Stimulated activated memory B cell treated with anti-CD40 and anti-IgM and Interleukin-4, amounts not matched to agents 10 μg/mL and 1 μg/mL and 100 μg/mL, for 72 hours (primary cell): ENCODE measurements at regions not wholly inside any gene's neighbourhood (a gene's known extent, or its start where the extent isn't known, plus 50 kb on each side); places are given as distances from the start of the nearest gene placed in this dataset.
"Not testable (repeated sequence)": the region's sequence is repeated elsewhere in the genome, so short reads cannot be mapped to it uniquely, and the experiment has no call there.

Experiments used
- ATAC-seq: fragments of 150-1000 bp; cut with Tn5 transposase; 2 replicates; pipeline ENCODE4 v1.10.0; 2021
- H3K27ac Mint-ChIP-seq: one replicate; pipeline ENCODE4 v1.8.0; 2022; ENCODE audit warnings: mild to moderate bottlenecking, mixed read lengths
- H3K27me3 Mint-ChIP-seq: one replicate; pipeline ENCODE4 v1.8.0; 2022; ENCODE audit warnings: mixed read lengths
- H3K36me3 Mint-ChIP-seq: one replicate; pipeline ENCODE4 v1.8.0; 2022; ENCODE audit warnings: mixed read lengths
- H3K4me1 Mint-ChIP-seq: one replicate; pipeline ENCODE4 v1.8.0; 2022; ENCODE audit warnings: mixed read lengths
- H3K4me3 Mint-ChIP-seq: one replicate; pipeline ENCODE4 v1.8.0; 2022; ENCODE audit warnings: mild to moderate bottlenecking, moderate library complexity, mixed read lengths
- H3K9me3 Mint-ChIP-seq: one replicate; pipeline ENCODE4 v1.8.0; 2022; ENCODE audit warnings: mixed read lengths

DNA sequence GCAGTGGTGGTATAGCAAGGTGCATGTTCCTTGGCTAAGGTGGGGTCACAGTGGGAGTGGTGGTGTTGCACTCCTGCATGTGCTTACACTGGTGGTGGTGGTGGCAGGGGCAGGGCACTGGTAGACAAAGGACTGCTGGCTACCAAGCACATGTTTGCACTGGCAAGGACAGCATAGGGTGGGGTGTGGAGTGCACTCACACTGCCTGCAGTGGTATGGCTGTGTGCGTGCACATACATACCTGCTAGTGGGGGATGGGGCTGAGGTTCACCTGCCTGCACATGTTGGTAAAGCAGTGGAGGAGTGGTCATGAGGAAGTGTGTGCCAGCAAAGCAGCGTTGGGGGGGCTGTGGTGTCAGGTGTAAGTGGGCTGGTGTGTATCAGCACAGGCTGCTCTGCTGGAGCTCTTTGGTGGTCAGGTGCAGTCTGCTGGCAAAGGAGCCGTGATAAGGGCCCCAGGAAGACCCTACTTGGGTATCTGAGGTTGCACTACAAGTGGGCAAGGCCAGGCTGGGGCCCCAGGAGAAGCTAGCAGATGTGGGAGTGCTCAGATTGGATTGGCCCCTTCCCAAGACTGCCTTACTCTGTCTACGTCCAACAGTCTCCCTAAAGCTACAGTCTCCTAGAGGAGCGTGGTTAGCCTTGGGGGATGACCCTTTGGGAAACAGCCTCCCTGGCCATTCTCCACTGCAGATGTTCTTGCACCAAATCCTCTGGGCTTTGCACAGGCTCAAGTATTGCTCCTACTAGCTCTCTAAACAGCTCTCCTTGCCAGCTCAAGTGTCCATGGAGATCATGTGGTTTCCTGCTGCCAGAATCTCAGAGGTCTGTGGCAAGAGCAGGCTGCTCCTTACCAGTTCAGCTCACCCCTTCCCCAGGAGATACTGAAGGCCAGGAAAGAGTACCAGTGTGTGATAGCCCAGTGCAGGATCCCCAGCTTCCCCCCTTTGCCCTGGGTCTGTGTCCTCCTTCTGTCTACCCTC lies 486.3 kb upstream of the PABPC4L start:
- no peaks in the 10 kb centered on the region for H3K4me1 Mint-ChIP-seq
- peaks cover 3% of the 10 kb centered on the region for H3K9me3 Mint-ChIP-seq
- no peaks in the 10 kb centered on the region for H3K27me3 Mint-ChIP-seq
- no peaks in the 10 kb centered on the region for H3K36me3 Mint-ChIP-seq
- peak; percentile 34 for ATAC-seq
- H3K4me3 Mint-ChIP-seq = no peak overlapping the region
- H3K27ac Mint-ChIP-seq = no peak overlapping the region

DNA sequence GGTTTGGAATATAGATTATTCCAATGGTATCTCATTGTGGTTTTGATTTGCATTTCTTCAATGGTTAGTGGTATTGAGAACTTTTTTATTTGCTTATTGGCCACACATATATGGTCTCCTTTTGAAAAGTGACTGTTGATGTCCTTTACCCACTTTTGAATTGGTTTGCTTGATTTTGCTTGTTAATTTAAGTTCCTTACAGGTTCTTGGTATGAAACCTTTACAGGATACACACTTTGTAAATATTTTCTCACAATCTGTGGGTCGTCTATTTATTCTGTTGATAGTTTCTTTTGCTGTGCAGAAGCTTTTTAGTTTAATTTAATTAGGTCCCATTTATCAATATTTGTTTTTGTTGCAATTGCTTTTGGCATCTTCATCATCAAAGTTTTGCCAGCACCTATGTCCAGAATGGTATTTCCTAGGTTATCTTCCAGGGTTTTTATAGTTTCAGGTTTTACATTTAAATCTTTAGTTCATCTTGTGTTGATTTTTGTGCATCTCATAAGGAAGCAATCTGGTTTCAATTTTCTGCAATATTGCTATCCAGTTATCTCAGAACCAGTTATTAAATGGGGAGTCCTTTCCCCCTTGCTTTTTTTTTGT lies 475.7 kb upstream of the PABPC4L start:
- H3K4me3 Mint-ChIP-seq = no peak overlapping the region
- H3K9me3 Mint-ChIP-seq = peaks cover 18% of the 10 kb centered on the region
- no peak for ATAC-seq
- no peaks in the 10 kb centered on the region for H3K27me3 Mint-ChIP-seq
- no peak overlapping the region for H3K27ac Mint-ChIP-seq
- H3K36me3 Mint-ChIP-seq = no peaks in the 10 kb centered on the region
- no peaks in the 10 kb centered on the region for H3K4me1 Mint-ChIP-seq

DNA sequence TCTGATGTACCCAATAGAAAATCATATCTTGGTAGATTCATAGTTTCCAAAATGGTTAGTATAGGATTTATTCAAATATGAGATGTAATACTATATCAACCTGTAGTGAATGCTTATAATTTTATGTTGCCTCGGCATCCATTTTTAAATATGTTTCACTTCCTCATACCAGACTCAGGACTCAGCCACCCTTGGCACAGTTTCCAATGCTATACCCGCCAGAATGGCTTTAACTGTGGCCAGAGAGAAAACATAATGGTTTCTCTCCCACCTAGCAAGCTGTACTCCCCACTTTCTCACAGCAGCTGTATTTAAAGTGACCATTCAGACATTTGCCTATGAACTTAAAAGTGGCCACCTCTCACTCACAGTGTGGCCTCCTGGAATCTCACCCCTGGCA lies 466.6 kb upstream of the PABPC4L start:
- H3K4me3 Mint-ChIP-seq = no peak overlapping the region
- no peaks in the 10 kb centered on the region for H3K27me3 Mint-ChIP-seq
- peaks cover 3% of the 10 kb centered on the region for H3K9me3 Mint-ChIP-seq
- H3K27ac Mint-ChIP-seq = no peak overlapping the region
- H3K36me3 Mint-ChIP-seq = no peaks in the 10 kb centered on the region
- no peaks in the 10 kb centered on the region for H3K4me1 Mint-ChIP-seq
- no peak for ATAC-seq

DNA sequence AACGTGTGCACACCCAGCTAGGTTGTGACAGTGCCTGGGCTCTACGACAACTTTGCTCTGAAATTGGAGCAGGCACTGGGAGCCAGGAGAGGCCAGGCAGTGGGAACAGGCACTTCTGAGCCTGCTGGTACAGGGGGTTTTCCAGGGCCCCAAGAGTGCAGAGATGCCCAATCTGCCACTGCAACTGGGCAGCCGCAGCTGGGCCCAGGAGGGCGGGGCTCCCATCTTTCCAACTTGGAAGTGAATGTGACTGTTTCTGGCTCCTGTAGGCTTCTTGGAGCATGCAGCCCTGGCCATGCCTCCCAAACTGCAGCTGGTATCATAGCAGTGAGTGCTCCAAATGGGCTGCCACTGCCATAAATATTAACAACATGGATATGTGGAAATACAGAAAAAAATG lies 465.1 kb upstream of the PABPC4L start:
- no peaks in the 10 kb centered on the region for H3K27me3 Mint-ChIP-seq
- ATAC-seq = no peak
- peaks cover 3% of the 10 kb centered on the region for H3K9me3 Mint-ChIP-seq
- H3K4me3 Mint-ChIP-seq = no peak overlapping the region
- no peak overlapping the region for H3K27ac Mint-ChIP-seq
- H3K36me3 Mint-ChIP-seq = no peaks in the 10 kb centered on the region
- no peaks in the 10 kb centered on the region for H3K4me1 Mint-ChIP-seq

DNA sequence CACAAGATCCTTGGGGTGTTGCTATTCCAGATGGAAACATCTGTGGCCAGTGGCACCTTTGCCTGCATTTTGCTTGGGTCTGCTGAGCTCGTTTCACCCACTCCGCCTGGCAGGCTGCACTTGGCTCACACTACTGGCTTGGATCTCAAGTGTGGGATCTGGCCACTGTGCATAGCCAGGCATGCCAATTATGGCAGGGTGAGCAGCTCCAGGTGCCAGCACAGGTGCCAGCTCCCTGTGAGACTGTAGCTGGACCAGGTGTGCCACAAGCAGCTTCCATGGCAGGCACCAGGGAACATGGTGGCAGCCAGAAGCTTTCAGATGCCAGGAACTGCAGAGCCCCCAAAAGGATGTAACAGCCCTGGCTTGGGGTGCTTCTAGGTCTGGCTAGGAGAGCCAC lies 463.8 kb upstream of the PABPC4L start:
- H3K9me3 Mint-ChIP-seq = peaks cover 3% of the 10 kb centered on the region
- H3K27ac Mint-ChIP-seq = no peak overlapping the region
- H3K4me3 Mint-ChIP-seq = no peak overlapping the region
- H3K4me1 Mint-ChIP-seq = no peaks in the 10 kb centered on the region
- ATAC-seq = no peak
- no peaks in the 10 kb centered on the region for H3K27me3 Mint-ChIP-seq
- H3K36me3 Mint-ChIP-seq = no peaks in the 10 kb centered on the region

DNA sequence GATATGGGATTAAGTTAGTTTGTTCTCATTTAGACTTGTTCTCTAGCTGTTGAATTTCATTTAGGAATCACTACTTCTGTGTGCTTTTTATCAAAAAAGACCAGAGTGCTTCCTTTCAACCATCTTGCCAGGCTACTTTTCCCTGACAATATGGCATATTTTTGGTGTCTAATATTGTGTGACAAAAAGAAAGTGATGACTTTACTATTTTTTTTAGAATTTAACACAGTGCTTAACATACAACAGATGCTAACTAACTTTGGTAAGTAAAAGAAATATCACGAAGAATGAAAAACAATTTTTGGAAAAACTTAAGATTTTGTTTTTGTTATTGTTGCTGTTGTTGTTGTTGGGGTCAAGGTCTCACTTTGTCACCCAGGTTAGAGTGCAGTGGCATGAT lies 462.2 kb upstream of the PABPC4L start:
- Mint-ChIP-seq H3K27me3 (no peaks in the 10 kb centered on the region), H3K9me3 (no peaks in the 10 kb centered on the region), H3K36me3 (no peaks in the 10 kb centered on the region), H3K27ac (no peak overlapping the region), H3K4me1 (no peaks in the 10 kb centered on the region), H3K4me3 (no peak overlapping the region)
- ATAC-seq = no peak

DNA sequence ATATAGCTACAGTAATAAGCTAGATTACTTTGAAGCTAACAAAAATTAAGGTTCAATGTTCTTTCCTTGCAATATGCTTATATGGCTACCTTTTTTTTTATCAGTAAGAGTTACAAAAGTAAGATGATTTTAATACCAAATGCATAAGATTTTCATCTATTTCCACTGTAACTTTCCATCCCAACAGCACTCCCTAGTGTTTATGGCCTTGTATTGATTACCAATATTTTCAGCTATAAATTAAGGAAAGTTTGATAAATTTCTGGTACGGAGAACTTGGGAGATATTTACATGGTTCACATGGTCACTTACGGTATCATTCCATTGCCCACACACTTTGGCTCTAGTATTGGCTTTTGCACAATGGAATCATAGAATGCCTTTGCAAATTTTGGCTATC lies 448.9 kb upstream of the PABPC4L start:
- H3K4me1 Mint-ChIP-seq = no peaks in the 10 kb centered on the region
- no peak for ATAC-seq
- H3K27ac Mint-ChIP-seq = no peak overlapping the region
- peaks cover 2% of the 10 kb centered on the region for H3K9me3 Mint-ChIP-seq
- no peak overlapping the region for H3K4me3 Mint-ChIP-seq
- no peaks in the 10 kb centered on the region for H3K36me3 Mint-ChIP-seq
- H3K27me3 Mint-ChIP-seq = no peaks in the 10 kb centered on the region

DNA sequence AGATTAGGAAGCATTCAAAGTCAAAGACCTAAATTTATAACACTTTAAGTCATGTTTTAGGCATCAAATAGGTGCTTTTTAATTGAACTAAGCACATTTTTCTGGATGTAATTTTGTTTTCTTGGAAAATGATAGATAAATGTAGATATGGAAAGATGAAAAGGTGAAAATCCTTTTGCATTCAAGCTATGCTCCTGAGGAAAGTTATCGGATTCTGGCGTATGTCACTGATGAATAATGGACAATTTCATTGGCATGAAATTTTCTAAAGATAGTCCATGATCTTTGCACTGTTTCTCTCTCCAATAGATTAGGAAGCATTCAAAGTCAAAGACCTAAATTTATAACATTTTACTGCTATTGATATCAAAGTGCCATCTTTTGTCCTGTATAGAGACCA lies 444.2 kb upstream of the PABPC4L start:
- H3K27ac Mint-ChIP-seq = no peak overlapping the region
- no peaks in the 10 kb centered on the region for H3K4me1 Mint-ChIP-seq
- H3K36me3 Mint-ChIP-seq = no peaks in the 10 kb centered on the region
- ATAC-seq = no peak
- no peaks in the 10 kb centered on the region for H3K27me3 Mint-ChIP-seq
- H3K4me3 Mint-ChIP-seq = no peak overlapping the region
- H3K9me3 Mint-ChIP-seq = peaks cover 3% of the 10 kb centered on the region

DNA sequence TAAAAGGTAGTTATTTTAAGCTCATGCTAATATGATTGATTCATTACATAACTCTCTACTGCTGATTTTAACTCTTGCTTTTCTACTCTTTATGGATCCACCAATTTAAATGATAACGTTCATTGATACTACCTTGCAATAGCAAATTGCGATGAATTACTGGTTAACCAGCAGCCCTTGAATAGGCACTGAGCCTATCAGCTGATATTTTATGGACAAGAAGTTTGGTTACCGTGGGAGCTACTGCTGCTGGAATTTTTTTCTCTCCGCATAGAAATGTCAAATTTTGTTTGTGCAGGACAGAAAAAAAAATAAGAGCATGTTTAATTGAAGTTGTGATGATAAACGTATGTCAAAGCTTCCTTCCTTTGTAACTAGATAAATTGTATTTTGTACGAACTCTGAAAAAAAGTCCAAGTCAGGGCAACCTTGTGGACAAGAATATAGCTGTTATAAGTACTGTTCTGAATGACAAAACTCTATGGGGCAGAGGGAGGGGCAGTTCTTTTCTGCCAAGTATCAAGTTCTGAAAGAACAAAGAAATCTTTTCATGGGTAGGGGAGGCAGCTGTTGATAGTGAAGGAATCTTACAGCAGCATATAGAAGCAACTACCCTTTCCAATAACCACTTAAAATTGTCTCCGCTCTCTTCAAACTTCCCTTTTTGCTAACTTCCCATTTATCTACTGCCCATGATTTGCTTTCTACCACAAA lies 434.9 kb upstream of the PABPC4L start:
- Mint-ChIP-seq H3K9me3 (no peaks in the 10 kb centered on the region), H3K27ac (no peak overlapping the region), H3K4me3 (no peak overlapping the region), H3K27me3 (no peaks in the 10 kb centered on the region), H3K4me1 (no peaks in the 10 kb centered on the region), H3K36me3 (no peaks in the 10 kb centered on the region)
- ATAC-seq = no peak

DNA sequence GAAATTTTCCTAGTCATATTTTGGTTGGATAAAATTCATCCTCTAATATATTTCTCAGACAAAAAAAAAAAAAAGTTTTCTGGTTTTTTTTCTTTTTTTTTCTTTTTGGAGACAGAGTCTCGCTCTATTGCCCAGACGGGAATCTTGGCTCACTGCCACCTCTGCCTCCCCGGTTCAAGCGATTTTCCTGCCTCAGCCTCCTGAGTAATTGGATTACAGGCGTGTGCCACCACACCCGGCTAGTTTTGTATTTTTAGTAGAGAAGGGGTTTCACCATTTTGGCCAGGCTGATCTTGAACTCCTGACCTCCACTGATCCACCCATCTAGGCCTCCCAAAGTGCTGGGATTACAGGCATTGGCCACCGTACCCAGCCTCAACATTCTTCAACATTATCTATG lies 432.7 kb upstream of the PABPC4L start:
- Mint-ChIP-seq H3K36me3 (no peaks in the 10 kb centered on the region), H3K9me3 (no peaks in the 10 kb centered on the region), H3K4me1 (no peaks in the 10 kb centered on the region), H3K4me3 (no peak overlapping the region), H3K27ac (no peak overlapping the region), H3K27me3 (no peaks in the 10 kb centered on the region)
- ATAC-seq = no peak

DNA sequence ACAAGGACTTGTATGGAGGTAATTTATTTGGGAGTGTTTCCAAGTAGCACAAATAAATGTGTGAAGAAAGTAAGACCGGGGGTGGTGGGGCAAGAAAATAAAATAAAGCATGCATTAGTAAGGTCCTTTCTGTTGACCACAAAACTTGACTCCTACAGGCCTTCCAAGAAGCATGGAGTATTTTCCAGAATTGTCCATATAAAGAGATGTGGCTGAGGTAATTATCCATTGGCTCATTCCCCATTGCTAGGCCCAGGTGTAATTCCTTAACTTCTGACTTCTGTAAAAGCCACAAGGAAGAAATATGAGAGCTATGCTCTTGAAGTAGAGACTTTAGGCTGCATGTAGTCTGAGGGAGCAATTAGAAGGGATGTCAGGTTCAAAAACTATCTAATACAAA lies 430.5 kb upstream of the PABPC4L start:
- Mint-ChIP-seq H3K4me1 (no peaks in the 10 kb centered on the region), H3K4me3 (no peak overlapping the region), H3K27me3 (no peaks in the 10 kb centered on the region), H3K36me3 (no peaks in the 10 kb centered on the region), H3K9me3 (no peaks in the 10 kb centered on the region), H3K27ac (no peak overlapping the region)
- no peak for ATAC-seq

DNA sequence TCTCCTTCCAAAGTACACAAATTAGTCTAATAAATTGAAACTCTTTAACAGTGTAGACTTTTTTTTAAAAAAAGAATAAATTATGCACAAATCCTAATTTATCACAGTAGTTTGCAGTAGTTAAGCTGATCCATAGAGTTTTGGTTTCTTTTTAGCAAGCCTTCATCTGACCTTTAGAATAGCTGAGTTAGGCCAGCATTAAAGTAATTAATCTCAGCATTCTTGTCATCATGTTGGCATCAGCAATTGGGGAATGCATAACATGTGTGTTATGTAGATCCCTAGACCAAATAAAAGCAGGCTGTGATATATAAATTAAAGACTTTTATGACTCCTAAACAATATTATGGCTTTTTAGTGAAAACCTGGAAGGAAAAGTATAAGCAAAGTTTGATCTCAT lies 426.5 kb upstream of the PABPC4L start:
- Mint-ChIP-seq H3K27ac (no peak overlapping the region), H3K36me3 (no peaks in the 10 kb centered on the region), H3K27me3 (no peaks in the 10 kb centered on the region), H3K4me1 (no peaks in the 10 kb centered on the region), H3K9me3 (no peaks in the 10 kb centered on the region), H3K4me3 (no peak overlapping the region)
- ATAC-seq = no peak

DNA sequence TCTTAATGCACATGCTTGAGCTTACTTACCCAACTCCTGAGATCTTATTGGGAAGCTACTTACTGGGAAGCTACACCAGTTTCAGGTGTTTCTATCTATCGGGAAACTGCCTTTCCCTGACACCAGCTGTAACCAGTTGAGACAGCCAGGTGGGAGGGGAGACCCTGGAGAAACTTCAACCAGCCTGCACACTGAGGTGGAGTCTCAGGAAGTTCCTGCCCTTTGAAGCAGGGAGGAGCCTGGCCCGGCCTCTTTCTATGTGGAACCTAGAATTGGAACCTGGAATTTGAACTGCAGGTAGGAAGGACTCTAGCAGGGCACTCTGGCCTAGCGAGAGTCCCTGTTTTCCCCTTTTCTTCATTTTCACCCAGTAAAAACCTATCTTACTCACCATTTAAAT lies 425.8 kb upstream of the PABPC4L start:
- no peak overlapping the region for H3K27ac Mint-ChIP-seq
- no peaks in the 10 kb centered on the region for H3K36me3 Mint-ChIP-seq
- no peaks in the 10 kb centered on the region for H3K4me1 Mint-ChIP-seq
- H3K4me3 Mint-ChIP-seq = no peak overlapping the region
- H3K27me3 Mint-ChIP-seq = no peaks in the 10 kb centered on the region
- no peaks in the 10 kb centered on the region for H3K9me3 Mint-ChIP-seq
- ATAC-seq = no peak

DNA sequence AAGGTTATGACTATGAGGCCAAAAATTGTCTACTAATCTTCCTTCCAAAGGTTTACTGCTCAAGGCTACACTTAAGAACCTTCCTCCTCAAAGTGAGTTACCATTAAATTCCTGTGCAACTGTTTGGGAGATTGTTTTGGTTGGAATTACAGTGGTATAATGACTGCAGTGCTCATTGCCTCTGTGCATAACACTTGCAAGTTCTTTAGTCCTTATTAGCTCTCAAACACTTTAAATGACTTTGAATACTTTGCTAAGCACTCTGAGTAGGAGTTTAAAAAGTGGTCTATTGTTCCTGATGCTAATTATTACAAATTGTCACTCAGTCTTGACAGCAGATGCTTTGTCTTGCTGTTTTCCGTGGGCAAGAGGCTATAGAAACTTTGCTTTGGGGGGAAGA lies 422.8 kb upstream of the PABPC4L start:
- Mint-ChIP-seq H3K4me3 (no peak overlapping the region), H3K4me1 (no peaks in the 10 kb centered on the region), H3K36me3 (no peaks in the 10 kb centered on the region), H3K9me3 (no peaks in the 10 kb centered on the region), H3K27me3 (no peaks in the 10 kb centered on the region), H3K27ac (no peak overlapping the region)
- no peak for ATAC-seq

DNA sequence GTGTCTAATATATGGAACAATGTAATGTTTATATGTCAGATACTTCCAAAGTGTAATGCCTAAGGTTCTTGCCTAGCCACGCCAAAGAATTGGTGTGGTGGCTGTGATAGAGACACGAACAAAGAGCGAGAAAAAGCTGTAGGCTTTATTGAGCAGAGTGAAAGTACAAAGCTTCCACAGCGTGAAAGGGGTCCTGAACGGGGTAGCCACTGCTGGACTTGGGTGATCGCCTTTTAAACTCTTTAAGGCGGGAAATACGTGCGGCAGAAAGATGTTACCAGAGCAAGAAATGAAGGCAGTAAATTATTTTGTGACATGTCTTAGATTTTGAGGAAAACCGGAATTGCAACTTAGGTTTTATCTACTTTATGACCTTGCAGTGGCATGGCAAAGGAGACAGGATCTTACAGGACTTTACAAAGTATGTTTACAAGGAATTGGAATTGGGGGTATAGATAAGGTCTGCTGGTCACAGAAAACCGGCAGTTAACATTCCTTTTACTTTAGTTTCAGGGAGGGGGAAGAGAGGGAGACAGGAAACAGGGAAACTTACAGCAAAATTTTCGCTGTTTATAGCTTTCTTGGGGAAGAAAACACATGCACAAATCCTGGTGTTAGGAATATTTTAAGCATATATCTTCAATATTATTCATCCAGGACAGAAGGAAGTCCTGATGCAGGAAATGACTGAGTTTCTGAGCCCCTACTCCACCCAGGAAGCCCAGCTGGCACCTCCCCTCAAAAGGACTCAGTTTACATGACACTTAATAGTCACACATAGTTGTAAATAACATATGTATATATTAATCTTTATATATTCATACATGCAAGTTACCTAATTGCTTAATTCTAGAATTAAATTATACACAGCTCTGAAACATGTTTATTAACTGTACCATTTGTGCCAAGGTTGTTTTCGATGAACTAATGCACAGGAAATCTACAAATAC lies 421.3 kb upstream of the PABPC4L start:
- H3K36me3 Mint-ChIP-seq, H3K27me3 Mint-ChIP-seq, ATAC-seq, H3K4me1 Mint-ChIP-seq, H3K4me3 Mint-ChIP-seq, H3K27ac Mint-ChIP-seq, H3K9me3 Mint-ChIP-seq: not testable (repeated sequence)
